Neural cell (in vitro differentiated cells): ENCODE measurements at regions not wholly inside any gene's neighbourhood (a gene's known extent, or its start where the extent isn't known, plus 50 kb on each side); places are given as distances from the start of the nearest gene placed in this dataset.

Source experiments
- H2AFZ ChIP-seq: fragments of 200-600, 300-800 bp; sonication (generic), shearing (Covaris generic); 2 replicates; pipeline ENCODE4 v1.6.0; 2014; ENCODE audit warnings: low read depth, mild to moderate bottlenecking, antibody characterized with exemption, low read length, moderate library complexity
- H3F3A ChIP-seq: fragments of 200-600 bp; shearing (Covaris generic); 2 replicates; pipeline ENCODE4 v1.6.1; 2016; ENCODE audit warnings: mild to moderate bottlenecking, moderate library complexity, mixed read lengths, antibody characterized with exemption, low read length; ENCODE audit not compliant: insufficient read depth, poor library complexity, severe bottlenecking
- H3K27ac ChIP-seq: fragments of 200-600, 300-800 bp; sonication (generic), shearing (Covaris generic); 2 replicates; pipeline ENCODE4 v1.5.1; 2014; ENCODE audit warnings: mild to moderate bottlenecking, low read length, moderate library complexity
- H3K27me3 ChIP-seq: fragments of 300-800, 200-600 bp; sonication (generic), shearing (Covaris generic); 2 replicates; pipeline ENCODE4 v1.6.0; 2014; ENCODE audit warnings: mild to moderate bottlenecking, low read depth, low read length, moderate library complexity; ENCODE audit not compliant: insufficient read depth
- H3K36me3 ChIP-seq: fragments of 300-800, 200-600 bp; sonication (generic), shearing (Covaris generic); 2 replicates; pipeline ENCODE4 v1.5.1; 2014; ENCODE audit warnings: mild to moderate bottlenecking, antibody characterized with exemption, low read length, moderate library complexity; ENCODE audit not compliant: insufficient read depth
- H3K4me2 ChIP-seq: fragments of 300-800, 200-600 bp; sonication (generic), shearing (Covaris generic); 2 replicates; pipeline ENCODE4 v1.6.0; 2014; ENCODE audit warnings: mild to moderate bottlenecking, low read length
- H3K4me3 ChIP-seq: fragments of 300-800, 200-600 bp; sonication (generic), shearing (Covaris generic); 2 replicates; pipeline ENCODE4 v1.5.1; 2014; ENCODE audit warnings: mild to moderate bottlenecking, low read length, moderate library complexity
- H3K79me2 ChIP-seq: fragments of 200-600 bp; shearing (Covaris generic); replicated peaks from 2 replicates; pipeline ENCODE4 v1.6.0; 2014; ENCODE audit warnings: mild to moderate bottlenecking, low read length, moderate library complexity; ENCODE audit not compliant: insufficient read depth
- H3K9ac ChIP-seq: fragments of 300-800, 200-600 bp; sonication (generic), shearing (Covaris generic); 2 replicates; pipeline ENCODE4 v1.6.1; 2016; ENCODE audit warnings: mild to moderate bottlenecking, low read length, mixed read lengths
- H3K9me2 ChIP-seq: fragments of 200-600 bp; shearing (Covaris generic); 2 replicates; pipeline ENCODE4 v1.6.1; 2016; ENCODE audit warnings: mild to moderate bottlenecking, low read length, mixed read lengths; ENCODE audit not compliant: insufficient read depth
- H3K9me3 ChIP-seq: fragments of 200-600, 300-800 bp; sonication (generic), shearing (Covaris generic); 2 replicates; pipeline ENCODE4 v1.6.1; 2016; ENCODE audit warnings: mild to moderate bottlenecking, mixed run types, low read length, moderate library complexity, mixed read lengths
- H4K20me1 ChIP-seq: fragments of 200-600 bp; shearing (Covaris generic); 2 replicates; pipeline ENCODE4 v1.6.1; 2016; ENCODE audit warnings: mild to moderate bottlenecking, mixed run types; ENCODE audit not compliant: insufficient read depth
- CTCF ChIP-seq: fragments of 450-650 bp; IDR thresholded peaks from 2 replicates; pipeline ENCODE4 v1.5.1; 2014; ENCODE audit warnings: antibody characterized with exemption, mild to moderate bottlenecking, moderate library complexity; ENCODE audit not compliant: poor library complexity, severe bottlenecking
- EP300 ChIP-seq: fragments of 450-650 bp; conservative IDR thresholded peaks from 2 replicates; pipeline ENCODE4 v1.6.1; 2014; ENCODE audit warnings: antibody characterized with exemption, mild to moderate bottlenecking, moderate library complexity; ENCODE audit not compliant: poor library complexity, severe bottlenecking
- EZH2 ChIP-seq: fragments of 200-600, 300-800 bp; shearing (Covaris generic), sonication (generic); IDR thresholded peaks from 2 replicates; pipeline ENCODE4 v1.6.1; 2014; ENCODE audit warnings: antibody characterized with exemption, low read length, borderline replicate concordance, mild to moderate bottlenecking; ENCODE audit not compliant: insufficient read depth, poor library complexity, severe bottlenecking
- MXI1 ChIP-seq: fragments of 450-650 bp; conservative IDR thresholded peaks from 2 replicates; pipeline ENCODE4 v1.6.1; 2014; ENCODE audit warnings: antibody characterized with exemption, mild to moderate bottlenecking; ENCODE audit not compliant: poor library complexity, severe bottlenecking
- POLR2AphosphoS5 ChIP-seq: IDR thresholded peaks from 2 replicates; pipeline ENCODE4 v1.6.1; 2012
- RAD21 ChIP-seq: fragments of 450-650 bp; conservative IDR thresholded peaks from 2 replicates; pipeline ENCODE4 v1.6.1; 2014; ENCODE audit warnings: antibody characterized with exemption, mild to moderate bottlenecking, moderate library complexity
- REST ChIP-seq: IDR thresholded peaks from 2 replicates; pipeline ENCODE4 v1.6.1; 2012; ENCODE audit warnings: borderline replicate concordance
- SMC3 ChIP-seq: fragments of 450-650 bp; conservative IDR thresholded peaks from 2 replicates; pipeline ENCODE4 v1.6.1; 2014; ENCODE audit warnings: antibody characterized with exemption, mild to moderate bottlenecking, moderate library complexity; ENCODE audit not compliant: poor library complexity
- TAF1 ChIP-seq: IDR thresholded peaks from 2 replicates; pipeline ENCODE4 v1.6.1; 2012; ENCODE audit warnings: low read depth

- no peaks in the 10 kb centered on the region for H4K20me1 ChIP-seq
- H3K79me2 ChIP-seq: no peaks in the 10 kb centered on the region
- no peaks in the 10 kb centered on the region for H3F3A ChIP-seq
- no peak overlapping the region for H3K4me2 ChIP-seq
- H3K9me2 ChIP-seq: no peaks in the 10 kb centered on the region
- no peak overlapping the region for H3K9ac ChIP-seq
- no peaks in the 10 kb centered on the region for H3K27me3 ChIP-seq
- TF ChIP-seq TAF1: no peak
- TF ChIP-seq SMC3: no peak
- TF ChIP-seq CTCF: no peak
- TF ChIP-seq RAD21: no peak
- TF ChIP-seq REST: no peak
- no peak for TF ChIP-seq EZH2
- no peak for TF ChIP-seq POLR2AphosphoS5
- no peak for TF ChIP-seq MXI1
- TF ChIP-seq EP300: no peak
- no peaks in the 10 kb centered on the region for H3K9me3 ChIP-seq
- no peaks in the 10 kb centered on the region for H3K36me3 ChIP-seq
- H2AFZ ChIP-seq: no peak overlapping the region
- no peak overlapping the region for H3K4me3 ChIP-seq
- H3K27ac ChIP-seq: no peak overlapping the region
Measured at GRCh38 chr3:152037297-152037696, 163.9 kb downstream of the SUCNR1 start.

DNA sequence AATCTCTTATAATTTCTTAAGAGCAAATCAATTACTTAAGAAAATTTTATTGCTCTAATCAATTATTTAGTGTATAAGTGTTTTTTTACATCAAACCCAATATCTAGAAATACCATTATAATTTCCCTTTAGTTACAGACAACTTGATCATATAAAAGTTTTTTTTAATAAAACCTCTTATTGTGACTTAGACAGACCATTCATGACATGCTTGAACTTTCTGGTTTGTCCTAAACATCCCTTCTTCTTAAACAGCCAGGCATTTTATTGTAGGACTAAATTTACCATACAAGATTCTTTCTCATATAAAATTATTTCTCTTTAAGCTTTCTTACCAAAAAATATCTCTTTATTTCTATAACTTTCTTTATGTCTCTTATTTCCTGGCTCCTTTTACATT is 164.5 kb downstream of the SUCNR1 start:
- H3K4me2 ChIP-seq: no peak overlapping the region
- no peak overlapping the region for H3K4me3 ChIP-seq
- H3K36me3 ChIP-seq: no peaks in the 10 kb centered on the region
- H3K9me3 ChIP-seq: no peaks in the 10 kb centered on the region
- H3K9me2 ChIP-seq: no peaks in the 10 kb centered on the region
- no peaks in the 10 kb centered on the region for H3K79me2 ChIP-seq
- no peak for TF ChIP-seq CTCF
- TF ChIP-seq EP300: no peak
- TF ChIP-seq SMC3: no peak
- no peak for TF ChIP-seq EZH2
- no peak for TF ChIP-seq REST
- no peak for TF ChIP-seq MXI1
- no peak for TF ChIP-seq TAF1
- TF ChIP-seq POLR2AphosphoS5: no peak
- no peak for TF ChIP-seq RAD21
- H3K9ac ChIP-seq: no peak overlapping the region
- H3K27me3 ChIP-seq: no peaks in the 10 kb centered on the region
- no peaks in the 10 kb centered on the region for H3F3A ChIP-seq
- no peaks in the 10 kb centered on the region for H4K20me1 ChIP-seq
- no peak overlapping the region for H2AFZ ChIP-seq
- no peak overlapping the region for H3K27ac ChIP-seq
